H1 (cell line): ENCODE measurements at regions not wholly inside any gene's neighbourhood (a gene's known extent, or its start where the extent isn't known, plus 50 kb on each side); places are given as distances from the start of the nearest gene placed in this dataset.

Experiments used
- CTCF ChIA-PET: fragments of 300-600 bp; sonication (Branson Sonifier 250); formaldehyde crosslinking; loops from one replicate; lab custom pipeline; 2021; ENCODE audit not compliant: partially characterized antibody; lab: Charles Lee
- POLR2A ChIA-PET: fragments of 300-600 bp; sonication (Branson Sonifier 250); formaldehyde crosslinking; loops from one replicate; lab custom pipeline; 2021; ENCODE audit warnings: inconsistent platforms; ENCODE audit not compliant: partially characterized antibody; lab: Charles Lee
- DNase-seq, 2 experiments: peaks; one replicate each; pipeline versions ENCODE4 v3.0.0 to v3.0.0-alpha.2; 2010 to 2022; ENCODE audit warnings: low spot score in 2 of 2, low read depth in 1 of 2, mixed read lengths in 1 of 2
- FAIRE-seq: peaks from 2 replicates; lab custom pipeline; 2011; peaks lifted over from hg19 to GRCh38; lab: Jason Lieb, UNC
- H2AFZ ChIP-seq: 2 replicates; pipeline ENCODE4 v1.8.1; 2012; ENCODE audit warnings: low read length, inconsistent platforms
- H2AK5ac ChIP-seq: 2 replicates; pipeline ENCODE4 v1.6.1; 2013; ENCODE audit warnings: low read depth, low read length
- H2BK120ac ChIP-seq: replicated peaks from 2 replicates; pipeline ENCODE3; 2013; ENCODE audit warnings: low read depth, low read length, inconsistent platforms
- H2BK12ac ChIP-seq: 2 replicates; pipeline ENCODE4 v1.6.1; 2013; ENCODE audit warnings: low read depth, low read length
- H2BK15ac ChIP-seq: 2 replicates; pipeline ENCODE4 v1.6.1; 2013; ENCODE audit warnings: low read length
- H2BK20ac ChIP-seq: 2 replicates; pipeline ENCODE4 v1.6.1; 2013; ENCODE audit warnings: low read length
- H2BK5ac ChIP-seq: 2 replicates; pipeline ENCODE4 v1.6.1; 2013; ENCODE audit warnings: low read depth, low read length
- H3K14ac ChIP-seq: 2 replicates; pipeline ENCODE4 v1.6.1; 2013; ENCODE audit warnings: inconsistent platforms; ENCODE audit not compliant: insufficient read length
- H3K18ac ChIP-seq: 2 replicates; pipeline ENCODE4 v1.6.1; 2013; ENCODE audit warnings: low read length; ENCODE audit errors: extremely low read depth
- H3K23ac ChIP-seq: 2 replicates; pipeline ENCODE4 v1.6.1; 2013; ENCODE audit warnings: inconsistent platforms; ENCODE audit not compliant: insufficient read length
- H3K23me2 ChIP-seq: 2 replicates; pipeline ENCODE4 v1.6.1; 2013; ENCODE audit warnings: low read depth, low read length
- H3K27ac ChIP-seq: 2 replicates; pipeline ENCODE4 v1.6.1; 2011; ENCODE audit warnings: low read depth, low read length, inconsistent platforms
- H3K27me3 ChIP-seq, 4 experiments: replicated peaks in 1 of 4; 1 replicate in 1 of 4; 2 replicates in 3 of 4; pipeline versions ENCODE4 v1.6.1 to v1.8.1; 2011 to 2013; ENCODE audit warnings: low read length in 3 of 4, mild to moderate bottlenecking in 3 of 4, inconsistent platforms in 2 of 4, mixed read lengths in 2 of 4, moderate library complexity in 1 of 4; ENCODE audit not compliant: control insufficient read depth in 3 of 4, insufficient read depth in 3 of 4; ENCODE audit errors: extremely low read depth in 1 of 4
- H3K36me3 ChIP-seq, 4 experiments: 2 replicates each; pipeline versions ENCODE4 v1.6.1 to v1.8.1; 2011 to 2013; ENCODE audit warnings: mild to moderate bottlenecking in 4 of 4, low read length in 3 of 4, moderate library complexity in 2 of 4, control low read depth in 1 of 4, inconsistent platforms in 1 of 4; ENCODE audit not compliant: insufficient read depth in 4 of 4, control insufficient read depth in 2 of 4
- H3K4ac ChIP-seq: replicated peaks from 2 replicates; pipeline ENCODE3; 2013; ENCODE audit warnings: low read length, low read depth, mixed read lengths, inconsistent platforms; ENCODE audit not compliant: insufficient read length
- H3K4me1 ChIP-seq, 4 experiments: replicated peaks in 1 of 4; 1 replicate in 1 of 4; 2 replicates in 3 of 4; pipeline versions ENCODE4 v1.6.1 to v1.8.1; 2011 to 2013; ENCODE audit warnings: low read length in 3 of 4, inconsistent platforms in 2 of 4, mixed read lengths in 1 of 4; ENCODE audit not compliant: insufficient read depth in 4 of 4, control insufficient read depth in 3 of 4
- H3K4me2 ChIP-seq, 2 experiments: 2 replicates each; pipeline versions ENCODE4 v1.6.1 to v1.8.1; 2011 to 2013; ENCODE audit warnings: low read depth in 2 of 2, low read length in 2 of 2, control low read depth in 1 of 2, inconsistent platforms in 1 of 2, mild to moderate bottlenecking in 1 of 2; ENCODE audit not compliant: insufficient read depth in 1 of 2
- H3K4me3 ChIP-seq, 4 experiments: fragments of 200-600, 300-600 bp in 1 of 4; sonication (generic), shearing (Covaris generic), sonication (Bioruptor Twin) in 1 of 4; 2 replicates each; pipeline versions ENCODE4 v1.5.1 to v1.8.1; 2011 to 2016; ENCODE audit warnings: low read length in 4 of 4, low read depth in 3 of 4, control low read depth in 2 of 4, inconsistent platforms in 2 of 4, mild to moderate bottlenecking in 2 of 4, mixed read lengths in 1 of 4, moderate library complexity in 1 of 4; ENCODE audit not compliant: insufficient read depth in 2 of 4; ENCODE audit errors: extremely low read depth in 1 of 4
- H3K56ac ChIP-seq: replicated peaks from 2 replicates; pipeline ENCODE3; 2013; ENCODE audit warnings: low read depth, mild to moderate bottlenecking, mixed read lengths, low read length, inconsistent platforms; ENCODE audit not compliant: insufficient read length
- H3K79me1 ChIP-seq: 2 replicates; pipeline ENCODE4 v1.6.1; 2013; ENCODE audit warnings: low read depth, low read length, control low read depth
- H3K79me2 ChIP-seq, 2 experiments: 2 replicates each; pipeline versions ENCODE4 v1.6.1 to v1.8.1; 2012 to 2013; ENCODE audit warnings: low read length in 2 of 2, mild to moderate bottlenecking in 2 of 2, inconsistent platforms in 1 of 2; ENCODE audit not compliant: insufficient read depth in 2 of 2, control insufficient read depth in 1 of 2
- H3K9ac ChIP-seq, 4 experiments: replicated peaks in 1 of 4; 1 replicate in 1 of 4; 2 replicates in 3 of 4; pipeline versions ENCODE4 v1.6.1 to v1.8.1; 2011 to 2013; ENCODE audit warnings: low read depth in 3 of 4, low read length in 3 of 4, control low read depth in 2 of 4, mild to moderate bottlenecking in 2 of 4, moderate library complexity in 2 of 4, inconsistent platforms in 1 of 4; ENCODE audit errors: extremely low read depth in 1 of 4
- H3K9me3 ChIP-seq, 2 experiments: 2 replicates each; pipeline versions ENCODE4 v1.6.1 to v1.8.1; 2012 to 2013; ENCODE audit warnings: mild to moderate bottlenecking in 2 of 2, moderate library complexity in 2 of 2, control low read depth in 1 of 2, inconsistent platforms in 1 of 2, low read depth in 1 of 2, low read length in 1 of 2, mixed read lengths in 1 of 2; ENCODE audit not compliant: insufficient read depth in 2 of 2
- H4K20me1 ChIP-seq, 2 experiments: replicated peaks in 1 of 2; 2 replicates each; pipeline versions ENCODE3 to v1.8.1; 2011 to 2013; ENCODE audit warnings: inconsistent platforms in 2 of 2, low read length in 2 of 2, mild to moderate bottlenecking in 1 of 2; ENCODE audit not compliant: insufficient read depth in 2 of 2, control insufficient read depth in 1 of 2
- H4K5ac ChIP-seq: 2 replicates; pipeline ENCODE4 v1.6.1; 2013; ENCODE audit warnings: low read length, low read depth, mixed read lengths, inconsistent platforms; ENCODE audit not compliant: insufficient read length
- H4K8ac ChIP-seq: 2 replicates; pipeline ENCODE4 v1.8.0; 2013; ENCODE audit warnings: mild to moderate bottlenecking, moderate library complexity, low read length, inconsistent platforms; ENCODE audit not compliant: insufficient read depth; ENCODE audit errors: extremely low read depth
- H4K91ac ChIP-seq: replicated peaks from 2 replicates; pipeline ENCODE3; 2013; ENCODE audit warnings: low read length, mixed read lengths, inconsistent platforms; ENCODE audit not compliant: insufficient read length
- CHD1 ChIP-seq: IDR thresholded peaks from 2 replicates; pipeline ENCODE4 v1.6.1; 2012; ENCODE audit warnings: low read depth, low read length, improper control_type of control experiment
- FOSL1 ChIP-seq: IDR thresholded peaks from 2 replicates; pipeline ENCODE4 v1.6.1; 2011; ENCODE audit warnings: mild to moderate bottlenecking, low read depth, low read length, moderate library complexity; ENCODE audit not compliant: insufficient read depth
- GTF2F1 ChIP-seq: IDR thresholded peaks from 2 replicates; pipeline ENCODE4 v1.6.1; 2012; ENCODE audit warnings: low read depth, low read length, improper control_type of control experiment, borderline replicate concordance
- HDAC6 ChIP-seq: IDR thresholded peaks from one replicate; pipeline ENCODE4 v1.7.1; 2012; ENCODE audit warnings: low read depth, mild to moderate bottlenecking, inconsistent platforms, low read length, moderate library complexity
- JUND ChIP-seq: IDR thresholded peaks from 2 replicates; pipeline ENCODE4 v1.6.1; 2011; ENCODE audit warnings: mild to moderate bottlenecking, improper control_type of control experiment, low read length
- KDM4A ChIP-seq: IDR thresholded peaks from one replicate; pipeline ENCODE4 v1.7.1; 2012; ENCODE audit warnings: low read depth, mild to moderate bottlenecking, moderate library complexity, low read length, inconsistent platforms; ENCODE audit not compliant: severe bottlenecking
- POU5F1 ChIP-seq: IDR thresholded peaks from 2 replicates; pipeline ENCODE4 v1.6.1; 2011; ENCODE audit warnings: low read depth, mild to moderate bottlenecking, low read length, moderate library complexity
- RNF2 ChIP-seq: fragments of 200-900, 300-1000 bp; sonication (generic); IDR thresholded peaks from 2 replicates; pipeline ENCODE4 v1.7.1; 2016; ENCODE audit warnings: borderline replicate concordance, low read depth, mild to moderate bottlenecking, antibody characterized with exemption, low read length; ENCODE audit not compliant: poor library complexity, severe bottlenecking; ENCODE audit errors: missing control alignments
- SRF ChIP-seq: IDR thresholded peaks from 2 replicates; pipeline ENCODE4 v1.6.1; 2011; ENCODE audit warnings: mild to moderate bottlenecking, low read depth, low read length, moderate library complexity
- WGBS, 2 experiments: shearing (Covaris generic) in 1 of 2; methylation state at CpG; one replicate each; pipeline versions ENCODE4 v1.1.6 to v1.1.7; 2013 to 2015; ENCODE audit warnings: low lambda C conversion rate in 2 of 2, mixed read lengths in 2 of 2, inconsistent platforms in 1 of 2, low coverage in 1 of 2, missing lambda C conversion rate in 1 of 2; ENCODE audit not compliant: insufficient replicate concordance in 2 of 2, insufficient coverage in 1 of 2, insufficient read length in 1 of 2; ENCODE audit errors: extremely low coverage in 1 of 2, missing lambda C conversion rate in 1 of 2; 5-methylcytosine and 5-hydroxymethylcytosine counted together

DNA sequence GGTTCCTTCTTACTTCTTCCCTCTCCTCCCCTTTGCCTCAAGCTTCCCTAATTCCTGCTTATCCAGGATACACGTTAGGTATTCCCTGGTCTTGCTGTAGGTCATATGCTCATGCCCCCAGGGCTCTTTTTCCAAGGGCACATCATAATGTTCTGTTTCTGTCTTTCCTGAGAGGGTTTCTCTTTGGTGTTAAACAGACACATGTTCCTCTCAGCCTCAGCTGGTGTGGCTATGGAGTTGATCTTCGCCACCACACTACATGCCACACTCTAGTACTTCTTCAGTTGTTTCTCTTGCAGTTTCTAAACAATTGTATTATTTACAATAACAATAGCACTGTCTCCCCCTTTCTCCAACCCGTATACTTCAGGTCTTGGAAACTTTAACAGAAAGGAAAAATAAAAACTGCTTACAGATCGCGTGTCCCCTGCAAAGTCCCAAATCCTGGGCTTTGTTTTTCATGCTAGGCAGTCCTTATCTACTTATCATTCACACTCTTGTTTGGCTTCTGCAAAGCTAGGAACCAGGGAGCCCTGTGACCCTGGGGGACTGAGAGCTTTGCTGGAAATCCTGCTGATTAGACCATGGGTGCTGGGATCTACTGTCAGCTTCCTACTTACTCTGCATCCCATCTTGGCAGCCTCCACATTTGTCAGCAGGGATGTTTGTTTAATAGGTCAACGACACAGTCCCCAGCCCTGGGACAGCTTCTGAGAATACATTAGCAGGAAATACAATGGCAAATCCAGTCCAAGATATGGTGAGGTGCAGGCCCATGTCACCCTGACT, 193.9 kb upstream of the BMPER start:
- no peak overlapping the region for H3K27ac ChIP-seq
- H4K20me1 ChIP-seq = no peaks in the 10 kb centered on the region
- no peak overlapping the region for H3K14ac ChIP-seq
- H3K9me3 ChIP-seq = no peaks in the 10 kb centered on the region
- H3K79me2 ChIP-seq = no peaks in the 10 kb centered on the region
- H2AFZ ChIP-seq = no peak overlapping the region
- POLR2A ChIA-PET = interaction anchor here (0.9 kb wide), 1 partner anchor 9 kb away, joined by 3 read pairs; no protein-coding TSS in a partner anchor
- CTCF ChIA-PET = interaction anchor here (0.8 to 3.1 kb wide), 6 partner anchors 10 to 253 kb away, joined by 3 to 7 read pairs (median 4); no protein-coding TSS in a partner anchor
- no peak overlapping the region for H2BK15ac ChIP-seq
- H2BK20ac ChIP-seq = no peak overlapping the region
- H3K36me3 ChIP-seq = no peaks in the 10 kb centered on the region
- H2BK5ac ChIP-seq = peak overlapping the region; percentile 56; the same call in 1 of the 2 replicates
- peaks cover 0 to 2% (median 0%) of the 10 kb centered on the region in 4 experiments; a peak in 1 of 7 replicates for H3K27me3 ChIP-seq
- no peak overlapping the region for H3K9ac ChIP-seq
- H4K91ac ChIP-seq = no peak overlapping the region
- no peak overlapping the region for H4K8ac ChIP-seq
- peak overlapping the region; percentile 93; the same call in 1 of the 2 replicates for H2AK5ac ChIP-seq
- H3K4ac ChIP-seq = no peak overlapping the region
- no peak overlapping the region for H2BK12ac ChIP-seq
- peak; percentile 57 for FAIRE-seq
- 72% methylated on average over 6 of the region's 6 CpGs; no CpG with 5 or more reads in 1 of the 2 experiments for WGBS, 2 experiments
- 0 out of 4 replicates have a peak overlapping the region, but pooled peaks of 1 of the 2 experiments have one; percentile 0 for H3K4me2 ChIP-seq
- no peaks in the 10 kb centered on the region for H3K79me1 ChIP-seq
- no peak overlapping the region for H3K56ac ChIP-seq
- H4K5ac ChIP-seq = no peak overlapping the region
- H3K18ac ChIP-seq = peak overlapping the region; percentile 48; the same call in 1 of the 2 replicates
- H3K23ac ChIP-seq = no peak overlapping the region
- DNase-seq = no peak
- H3K23me2 ChIP-seq = no peaks in the 10 kb centered on the region
- peaks cover 0 to 16% (median 8%) of the 10 kb centered on the region in 4 experiments; a peak in 5 of 7 replicates for H3K4me1 ChIP-seq
- H2BK120ac ChIP-seq = no peak overlapping the region
- no peak for TF ChIP-seq HDAC6
- TF ChIP-seq KDM4A = no peak
- no peak for TF ChIP-seq GTF2F1
- no peak for TF ChIP-seq JUND
- TF ChIP-seq RNF2 = no peak
- TF ChIP-seq CHD1 = no peak
- no peak for TF ChIP-seq FOSL1
- TF ChIP-seq SRF = no peak
- no peak for TF ChIP-seq POU5F1
- TF ChIP-seq, all 59 proteins: peak for 0
- H3K4me3 ChIP-seq = no peak overlapping the region
